Parathyroid adenoma (tissue), 2 donors: ENCODE measurements at regions not wholly inside any gene's neighbourhood (a gene's known extent, or its start where the extent isn't known, plus 50 kb on each side); places are given as distances from the start of the nearest gene placed in this dataset.

Source experiments
- H2AFZ ChIP-seq: fragments of 300-600 bp; sonication (generic); one replicate; pipeline ENCODE4 v1.7.0; 2017; ENCODE audit warnings: antibody characterized with exemption, mild to moderate bottlenecking
- H3K27ac ChIP-seq: fragments of 300-600 bp; sonication (generic); one replicate; pipeline ENCODE4 v1.7.0; 2017
- H3K27me3 ChIP-seq: fragments of 300-600 bp; sonication (generic); one replicate; pipeline ENCODE4 v1.7.0; 2017; ENCODE audit warnings: low read length; ENCODE audit not compliant: control insufficient read depth, insufficient read depth
- H3K36me3 ChIP-seq: fragments of 300-600 bp; sonication (generic); one replicate; pipeline ENCODE4 v1.7.0; 2017; ENCODE audit warnings: low read length; ENCODE audit not compliant: control insufficient read depth, insufficient read depth
- H3K4me1 ChIP-seq: fragments of 300-600 bp; sonication (generic); one replicate; pipeline ENCODE4 v1.7.0; 2017; ENCODE audit warnings: control low read depth
- H3K4me2 ChIP-seq: fragments of 300-600 bp; sonication (generic); one replicate; pipeline ENCODE4 v1.7.0; 2017; ENCODE audit warnings: low read length
- H3K4me3 ChIP-seq: fragments of 300-600 bp; sonication (generic); one replicate; pipeline ENCODE4 v1.7.0; 2017; ENCODE audit warnings: low read depth, low read length
- H3K79me2 ChIP-seq: fragments of 300-600 bp; sonication (generic); one replicate; pipeline ENCODE4 v1.7.0; 2017; ENCODE audit warnings: control low read depth
- H3K9ac ChIP-seq: fragments of 300-600 bp; sonication (generic); one replicate; pipeline ENCODE4 v1.7.0; 2017; ENCODE audit warnings: mild to moderate bottlenecking
- H3K9me3 ChIP-seq: fragments of 300-600 bp; sonication (generic); one replicate; pipeline ENCODE4 v1.7.0; 2017; ENCODE audit warnings: low read length; ENCODE audit not compliant: control insufficient read depth
- TF ChIP-seq, protein P1 (sequence below): fragments of 300-600 bp; sonication (generic); IDR thresholded peaks from one replicate; pipeline ENCODE4 v1.7.0; 2017; ENCODE audit warnings: antibody characterized with exemption, mild to moderate bottlenecking
- donor health status: primary hyperparathyroidism.

DNA sequence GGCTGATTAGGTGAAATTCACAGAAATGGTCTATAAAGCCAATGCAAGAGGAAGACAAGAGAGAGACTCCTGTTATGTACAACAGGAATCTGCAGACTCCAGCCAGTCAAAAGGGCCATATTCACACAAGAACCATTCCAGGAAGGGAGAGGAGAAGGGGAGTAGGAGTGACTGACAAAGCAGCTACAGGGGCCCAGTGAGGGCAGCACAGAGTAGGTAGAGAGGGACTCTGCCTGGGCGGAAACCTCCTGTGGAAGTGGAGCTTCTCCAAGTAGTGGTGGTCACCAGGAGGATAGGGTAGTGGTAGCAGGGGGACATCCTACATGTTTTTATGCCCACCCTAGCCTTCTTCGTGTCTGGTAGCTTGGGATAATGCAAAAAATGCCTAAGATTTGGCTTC lies 667.3 kb downstream of the ACTL7B start:
- no peak overlapping the region for H3K27ac ChIP-seq
- no peak overlapping the region for H3K4me3 ChIP-seq
- no peaks in the 10 kb centered on the region for H3K4me1 ChIP-seq
- H3K27me3 ChIP-seq, result no peaks in the 10 kb centered on the region
- no peaks in the 10 kb centered on the region for H3K36me3 ChIP-seq
- TF ChIP-seq, protein P1, sequence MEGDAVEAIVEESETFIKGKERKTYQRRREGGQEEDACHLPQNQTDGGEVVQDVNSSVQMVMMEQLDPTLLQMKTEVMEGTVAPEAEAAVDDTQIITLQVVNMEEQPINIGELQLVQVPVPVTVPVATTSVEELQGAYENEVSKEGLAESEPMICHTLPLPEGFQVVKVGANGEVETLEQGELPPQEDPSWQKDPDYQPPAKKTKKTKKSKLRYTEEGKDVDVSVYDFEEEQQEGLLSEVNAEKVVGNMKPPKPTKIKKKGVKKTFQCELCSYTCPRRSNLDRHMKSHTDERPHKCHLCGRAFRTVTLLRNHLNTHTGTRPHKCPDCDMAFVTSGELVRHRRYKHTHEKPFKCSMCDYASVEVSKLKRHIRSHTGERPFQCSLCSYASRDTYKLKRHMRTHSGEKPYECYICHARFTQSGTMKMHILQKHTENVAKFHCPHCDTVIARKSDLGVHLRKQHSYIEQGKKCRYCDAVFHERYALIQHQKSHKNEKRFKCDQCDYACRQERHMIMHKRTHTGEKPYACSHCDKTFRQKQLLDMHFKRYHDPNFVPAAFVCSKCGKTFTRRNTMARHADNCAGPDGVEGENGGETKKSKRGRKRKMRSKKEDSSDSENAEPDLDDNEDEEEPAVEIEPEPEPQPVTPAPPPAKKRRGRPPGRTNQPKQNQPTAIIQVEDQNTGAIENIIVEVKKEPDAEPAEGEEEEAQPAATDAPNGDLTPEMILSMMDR, result no peak
- no peaks in the 10 kb centered on the region for H3K79me2 ChIP-seq
- no peak overlapping the region for H3K4me2 ChIP-seq
- H3K9me3 ChIP-seq, result no peaks in the 10 kb centered on the region
- no peak overlapping the region for H3K9ac ChIP-seq
- no peak overlapping the region for H2AFZ ChIP-seq

- Histone ChIP-seq H3K4me3 (no peak overlapping the region), H3K79me2 (no peaks in the 10 kb centered on the region), H3K4me1 (no peaks in the 10 kb centered on the region), H3K36me3 (no peaks in the 10 kb centered on the region), H3K9me3 (no peaks in the 10 kb centered on the region), H3K4me2 (no peak overlapping the region), H2AFZ (no peak overlapping the region), H3K9ac (no peak overlapping the region), H3K27ac (no peak overlapping the region), H3K27me3 (no peaks in the 10 kb centered on the region)
- TF ChIP-seq, protein P1, result no peak
Observed at GRCh38 chr9:108186642-108187395, 669.0 kb downstream of the ACTL7B start.

- no peak overlapping the region for H3K9ac ChIP-seq
- no peaks in the 10 kb centered on the region for H3K79me2 ChIP-seq
- no peaks in the 10 kb centered on the region for H3K4me1 ChIP-seq
- TF ChIP-seq, protein P1, result no peak
- H2AFZ ChIP-seq, result no peak overlapping the region
- no peak overlapping the region for H3K4me3 ChIP-seq
- no peak overlapping the region for H3K4me2 ChIP-seq
- no peaks in the 10 kb centered on the region for H3K36me3 ChIP-seq
- no peaks in the 10 kb centered on the region for H3K27me3 ChIP-seq
- no peaks in the 10 kb centered on the region for H3K9me3 ChIP-seq
- no peak overlapping the region for H3K27ac ChIP-seq
Observed at GRCh38 chr9:108185613-108186012, 670.2 kb downstream of the ACTL7B start.

- Histone ChIP-seq H3K27me3 (no peaks in the 10 kb centered on the region), H3K27ac (no peak overlapping the region), H3K4me3 (no peak overlapping the region), H3K9ac (no peak overlapping the region), H3K79me2 (no peaks in the 10 kb centered on the region), H3K4me2 (no peak overlapping the region), H3K36me3 (no peaks in the 10 kb centered on the region), H3K4me1 (no peaks in the 10 kb centered on the region), H2AFZ (no peak overlapping the region), H3K9me3 (no peaks in the 10 kb centered on the region)
- TF ChIP-seq, protein P1, result no peak
Observed at GRCh38 chr9:108184941-108185340, 670.8 kb downstream of the ACTL7B start.

GRCh38 chr9:108184009-108184408 lies 671.8 kb downstream of the ACTL7B start:
- Histone ChIP-seq H3K4me2 (no peak overlapping the region), H3K36me3 (no peaks in the 10 kb centered on the region), H3K4me3 (no peak overlapping the region), H3K79me2 (no peaks in the 10 kb centered on the region), H3K9ac (no peak overlapping the region), H3K4me1 (no peaks in the 10 kb centered on the region), H3K27ac (no peak overlapping the region), H2AFZ (no peak overlapping the region), H3K27me3 (no peaks in the 10 kb centered on the region), H3K9me3 (no peaks in the 10 kb centered on the region)
- TF ChIP-seq, protein P1, result no peak
